ENCODE measurements at regions not wholly inside any gene's neighbourhood (a gene's known extent, or its start where the extent isn't known, plus 50 kb on each side); places are given as distances from the start of the nearest gene placed in this dataset.

DNA sequence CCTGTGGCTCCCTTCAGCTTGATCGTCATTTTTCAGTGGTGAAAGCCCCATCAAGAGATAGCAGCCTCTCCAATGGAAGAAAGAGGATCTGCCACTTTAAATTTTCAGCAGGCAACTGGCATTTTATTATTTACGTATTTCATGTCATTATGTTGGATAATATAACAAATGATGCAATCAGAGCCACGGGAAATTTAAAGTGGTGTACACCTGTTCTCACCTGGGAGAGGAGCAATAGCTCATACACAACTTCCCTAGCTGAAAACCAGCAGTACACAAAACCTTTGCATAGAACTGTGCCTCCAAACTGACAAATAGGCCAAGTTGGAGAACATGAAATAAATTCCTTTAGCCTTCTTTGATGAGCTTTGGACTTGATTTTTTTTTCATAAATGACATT is 136.9 kb downstream of the SATB1 start:
- no peaks in the 10 kb centered on the region for H3K79me1 ChIP-seq (ENCODE audit: low read depth, low read length)
- ChIA-PET CTCF (ENCODE audit: partially characterized antibody) (interaction anchor here (1.0 kb wide), 1 partner anchor 182 kb away, joined by 3 read pairs; no protein-coding TSS in a partner anchor), POLR2A (ENCODE audit: partially characterized antibody) (no interaction called here)
- H3K56ac ChIP-seq (replicated peaks; ENCODE audit: insufficient read length, low read depth, low read length), result no peak overlapping the region
- no peak for FAIRE-seq
- H3K9ac ChIP-seq (replicated peaks in 1 of 4; ENCODE audit: extremely low read depth in 1 of 4, low read depth in 3 of 4, low read length in 3 of 4), result no peak overlapping the region
- H3K79me2 ChIP-seq (ENCODE audit: control insufficient read depth in 1 of 2, insufficient read depth in 2 of 2, low read length in 2 of 2), result no peaks in the 10 kb centered on the region
- H4K91ac ChIP-seq (replicated peaks; ENCODE audit: insufficient read length, low read length), result no peak overlapping the region
- no peaks in the 10 kb centered on the region for H3K9me3 ChIP-seq (ENCODE audit: insufficient read depth in 2 of 2, low read depth in 1 of 2, low read length in 1 of 2)
- H3K4me2 ChIP-seq (ENCODE audit: insufficient read depth in 1 of 2, low read depth in 2 of 2, low read length in 2 of 2), result no peak overlapping the region
- no peaks in the 10 kb centered on the region for H3K4me1 ChIP-seq (replicated peaks in 1 of 4; ENCODE audit: control insufficient read depth in 3 of 4, insufficient read depth in 4 of 4, low read length in 3 of 4)
- no peaks in the 10 kb centered on the region for H4K20me1 ChIP-seq (replicated peaks in 1 of 2; ENCODE audit: control insufficient read depth in 1 of 2, insufficient read depth in 2 of 2, low read length in 2 of 2)
- H3K4me3 ChIP-seq (ENCODE audit: extremely low read depth in 1 of 4, insufficient read depth in 2 of 4, low read depth in 3 of 4, low read length in 4 of 4), result no peak overlapping the region
- no peak overlapping the region for H2BK15ac ChIP-seq (ENCODE audit: low read length)
- H3K23me2 ChIP-seq (ENCODE audit: low read depth, low read length), result no peaks in the 10 kb centered on the region
- no peak overlapping the region for H2BK20ac ChIP-seq (ENCODE audit: low read length)
- no peak overlapping the region for H3K27ac ChIP-seq (ENCODE audit: low read depth, low read length)
- H3K4ac ChIP-seq (replicated peaks; ENCODE audit: insufficient read length, low read depth, low read length), result no peak overlapping the region
- no peaks in the 10 kb centered on the region for H3K27me3 ChIP-seq (replicated peaks in 1 of 4; ENCODE audit: control insufficient read depth in 3 of 4, extremely low read depth in 1 of 4, insufficient read depth in 3 of 4, low read length in 3 of 4)
- no peak overlapping the region for H2BK120ac ChIP-seq (replicated peaks; ENCODE audit: low read depth, low read length)
- H2BK12ac ChIP-seq (ENCODE audit: low read depth, low read length), result no peak overlapping the region
- TF ChIP-seq SRF (IDR thresholded peaks at IDR 0.05; ENCODE audit: low read depth, low read length) (no peak), NANOG (IDR thresholded peaks at IDR 0.05; ENCODE audit: insufficient read depth, low read depth, low read length, poor library complexity, severe bottlenecking) (no peak), RFX5 (IDR thresholded peaks at IDR 0.05; ENCODE audit: borderline replicate concordance, low read depth, low read length) (no peak), CEBPB (IDR thresholded peaks at IDR 0.05; ENCODE audit: low read depth, low read length) (no peak), KDM4A (IDR thresholded peaks at IDR 0.05; ENCODE audit: low read depth, low read length, severe bottlenecking) (no peak), USF2 (IDR thresholded peaks at IDR 0.05; ENCODE audit: low read length) (no peak)
- H4K8ac ChIP-seq (ENCODE audit: extremely low read depth, insufficient read depth, low read length), result no peak overlapping the region
- H2AK5ac ChIP-seq (ENCODE audit: low read depth, low read length), result no peak overlapping the region
- no peaks in the 10 kb centered on the region for H3K36me3 ChIP-seq (ENCODE audit: control insufficient read depth in 2 of 4, insufficient read depth in 4 of 4, low read length in 3 of 4)
- no peak overlapping the region for H3K18ac ChIP-seq (ENCODE audit: extremely low read depth, low read length)
- H2BK5ac ChIP-seq (ENCODE audit: low read depth, low read length), result no peak overlapping the region
- no peak overlapping the region for H4K5ac ChIP-seq (ENCODE audit: insufficient read length, low read depth, low read length)
- H2AFZ ChIP-seq (ENCODE audit: low read length), result no peak overlapping the region
- H3K14ac ChIP-seq (ENCODE audit: insufficient read length), result no peak overlapping the region
- H3K23ac ChIP-seq (ENCODE audit: insufficient read length), result no peak overlapping the region
- 76% methylated on average over 3 of the region's 3 CpGs; no CpG with 5 or more reads in 1 of the 2 experiments for WGBS, 2 experiments (ENCODE audit: extremely low coverage in 1 of 2, insufficient coverage in 1 of 2, insufficient read length in 1 of 2, insufficient replicate concordance in 2 of 2, low coverage in 1 of 2, low lambda C conversion rate in 2 of 2, missing lambda C conversion rate in 1 of 2)
- DNase-seq (ENCODE audit: low read depth in 1 of 2, low spot score in 2 of 2), result no peak

Data from H1 (cell line).